ENCODE measurements at regions not wholly inside any gene's neighbourhood (a gene's known extent, or its start where the extent isn't known, plus 50 kb on each side); places are given as distances from the start of the nearest gene placed in this dataset.

DNA sequence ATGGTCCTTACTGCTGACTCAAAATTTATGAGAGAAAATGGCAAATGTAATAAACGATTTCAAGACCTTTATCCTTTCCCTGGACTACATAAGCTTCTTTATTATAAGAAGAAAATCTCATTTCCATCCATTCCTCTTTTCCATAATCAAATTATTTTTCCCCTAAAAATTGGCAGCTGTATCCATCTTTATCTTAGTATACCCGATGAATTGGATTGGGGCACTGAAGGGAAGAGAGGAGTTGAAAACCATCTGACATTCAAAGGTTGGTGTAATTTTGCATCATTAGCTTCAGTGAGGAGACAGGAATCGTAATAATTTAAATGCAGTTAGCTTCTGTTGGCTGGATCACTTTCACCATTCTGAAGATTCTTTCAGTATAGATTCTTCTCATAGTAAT is 574.1 kb downstream of the XIRP2 start:
- H3K4me3 Mint-ChIP-seq: no peak overlapping the region
- no peaks in the 10 kb centered on the region for H3K27me3 Mint-ChIP-seq (ENCODE audit: low read depth)
- peaks cover 15% of the 10 kb centered on the region for H3K4me1 Mint-ChIP-seq
- H3K27ac Mint-ChIP-seq (ENCODE audit: unreplicated experiment): no peak overlapping the region
- TF ChIP-seq, protein P1, sequence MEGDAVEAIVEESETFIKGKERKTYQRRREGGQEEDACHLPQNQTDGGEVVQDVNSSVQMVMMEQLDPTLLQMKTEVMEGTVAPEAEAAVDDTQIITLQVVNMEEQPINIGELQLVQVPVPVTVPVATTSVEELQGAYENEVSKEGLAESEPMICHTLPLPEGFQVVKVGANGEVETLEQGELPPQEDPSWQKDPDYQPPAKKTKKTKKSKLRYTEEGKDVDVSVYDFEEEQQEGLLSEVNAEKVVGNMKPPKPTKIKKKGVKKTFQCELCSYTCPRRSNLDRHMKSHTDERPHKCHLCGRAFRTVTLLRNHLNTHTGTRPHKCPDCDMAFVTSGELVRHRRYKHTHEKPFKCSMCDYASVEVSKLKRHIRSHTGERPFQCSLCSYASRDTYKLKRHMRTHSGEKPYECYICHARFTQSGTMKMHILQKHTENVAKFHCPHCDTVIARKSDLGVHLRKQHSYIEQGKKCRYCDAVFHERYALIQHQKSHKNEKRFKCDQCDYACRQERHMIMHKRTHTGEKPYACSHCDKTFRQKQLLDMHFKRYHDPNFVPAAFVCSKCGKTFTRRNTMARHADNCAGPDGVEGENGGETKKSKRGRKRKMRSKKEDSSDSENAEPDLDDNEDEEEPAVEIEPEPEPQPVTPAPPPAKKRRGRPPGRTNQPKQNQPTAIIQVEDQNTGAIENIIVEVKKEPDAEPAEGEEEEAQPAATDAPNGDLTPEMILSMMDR (conservative IDR thresholded peaks at IDR 0.05): no peak
- H3K36me3 Mint-ChIP-seq (ENCODE audit: low read depth): peaks cover 12% of the 10 kb centered on the region
- no peak for DNase-seq (ENCODE audit: low read depth, low spot score)
- peaks cover 18% of the 10 kb centered on the region for H3K9me3 Mint-ChIP-seq

GRCh38 chr2:167454036-167454435 is 565.8 kb downstream of the XIRP2 start:
- DNase-seq (ENCODE audit: low read depth, low spot score): no peak
- Mint-ChIP-seq H3K9me3 (peaks cover 30% of the 10 kb centered on the region), H3K4me3 (no peak overlapping the region), H3K4me1 (no peaks in the 10 kb centered on the region), H3K27ac (ENCODE audit: unreplicated experiment) (no peak overlapping the region), H3K36me3 (ENCODE audit: low read depth) (peaks cover 19% of the 10 kb centered on the region), H3K27me3 (ENCODE audit: low read depth) (no peaks in the 10 kb centered on the region)
- TF ChIP-seq, protein P1 (conservative IDR thresholded peaks at IDR 0.05): no peak

GRCh38 chr2:167451496-167452289 is 563.4 kb downstream of the XIRP2 start:
- Mint-ChIP-seq H3K27me3 (ENCODE audit: low read depth) (no peaks in the 10 kb centered on the region), H3K9me3 (peaks cover 30% of the 10 kb centered on the region), H3K4me3 (no peak overlapping the region), H3K36me3 (ENCODE audit: low read depth) (peaks cover 33% of the 10 kb centered on the region), H3K4me1 (no peaks in the 10 kb centered on the region), H3K27ac (ENCODE audit: unreplicated experiment) (no peak overlapping the region)
- TF ChIP-seq, protein P1 (conservative IDR thresholded peaks at IDR 0.05): no peak
- no peak for DNase-seq (ENCODE audit: low read depth, low spot score)

DNA sequence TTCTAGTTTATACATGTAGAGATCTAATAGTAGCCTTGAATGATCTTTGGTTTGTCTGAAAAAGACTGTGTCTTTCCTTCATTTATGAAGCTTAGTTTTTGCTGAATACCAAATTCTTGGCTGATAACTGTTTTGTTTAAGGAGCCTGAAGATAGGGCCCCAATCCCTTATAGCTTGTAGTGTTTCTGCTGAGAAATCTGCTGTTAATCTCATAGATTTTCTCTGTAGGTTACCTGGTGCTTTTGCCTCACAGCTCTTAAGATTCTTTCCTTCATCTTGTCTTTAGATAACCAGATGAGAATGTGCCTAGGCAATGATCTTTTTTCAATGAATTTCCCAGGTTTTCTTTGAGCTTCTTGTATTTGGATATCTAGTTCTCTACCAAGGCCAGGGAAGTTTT is 562.1 kb downstream of the XIRP2 start:
- Mint-ChIP-seq H3K9me3 (peaks cover 31% of the 10 kb centered on the region), H3K36me3 (ENCODE audit: low read depth) (peaks cover 35% of the 10 kb centered on the region), H3K27me3 (ENCODE audit: low read depth) (no peaks in the 10 kb centered on the region), H3K4me1 (no peaks in the 10 kb centered on the region), H3K27ac (ENCODE audit: unreplicated experiment) (no peak overlapping the region), H3K4me3 (no peak overlapping the region)
- TF ChIP-seq, protein P1 (conservative IDR thresholded peaks at IDR 0.05): no peak
- DNase-seq (ENCODE audit: low read depth, low spot score): no peak

DNA sequence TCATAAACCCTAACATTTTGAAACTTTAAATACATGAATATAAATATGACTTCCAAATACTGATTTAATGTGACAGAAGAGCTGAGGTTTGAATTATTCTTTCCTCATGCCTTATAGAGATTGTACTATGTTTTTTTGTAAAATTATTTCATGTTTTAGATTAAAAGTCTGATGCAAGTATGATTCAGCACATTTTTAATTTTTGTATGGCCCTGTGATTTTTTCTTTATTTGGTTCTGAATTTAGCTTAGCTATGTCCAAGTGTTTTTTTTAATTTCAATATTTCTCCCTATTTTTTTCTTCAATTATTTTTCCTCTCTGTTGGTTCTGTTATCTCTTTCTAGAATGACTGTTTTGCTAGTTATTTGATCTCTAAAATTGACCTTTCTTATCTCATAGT is 552.1 kb downstream of the XIRP2 start:
- TF ChIP-seq, protein P1 (conservative IDR thresholded peaks at IDR 0.05): no peak
- no peak overlapping the region for H3K4me3 Mint-ChIP-seq
- H3K27ac Mint-ChIP-seq (ENCODE audit: unreplicated experiment): no peak overlapping the region
- DNase-seq (ENCODE audit: low read depth, low spot score): no peak
- peaks cover 24% of the 10 kb centered on the region for H3K36me3 Mint-ChIP-seq (ENCODE audit: low read depth)
- H3K9me3 Mint-ChIP-seq: peaks cover 10% of the 10 kb centered on the region
- H3K4me1 Mint-ChIP-seq: peaks cover 16% of the 10 kb centered on the region
- no peaks in the 10 kb centered on the region for H3K27me3 Mint-ChIP-seq (ENCODE audit: low read depth)

Measured in neural crest cell (in vitro differentiated cells).